ENCODE measurements at regions not wholly inside any gene's neighbourhood (a gene's known extent, or its start where the extent isn't known, plus 50 kb on each side); places are given as distances from the start of the nearest gene placed in this dataset.

- no peak for DNase-seq
- in situ Hi-C loops (cut with HindIII; ENCODE audit: low pct_ligation_motif_present, low pct_unique_long_range_greater_than_20kb, low sequenced_read_pairs) = no loop called here
Observed at GRCh38 chr20:40188319-40188718, 500.7 kb downstream of the MAFB start.

GRCh38 chr20:40186826-40187225 lies 502.2 kb downstream of the MAFB start:
- DNase-seq = no peak
- in situ Hi-C loops (cut with HindIII; ENCODE audit: low pct_ligation_motif_present, low pct_unique_long_range_greater_than_20kb, low sequenced_read_pairs) = no loop called here

DNA sequence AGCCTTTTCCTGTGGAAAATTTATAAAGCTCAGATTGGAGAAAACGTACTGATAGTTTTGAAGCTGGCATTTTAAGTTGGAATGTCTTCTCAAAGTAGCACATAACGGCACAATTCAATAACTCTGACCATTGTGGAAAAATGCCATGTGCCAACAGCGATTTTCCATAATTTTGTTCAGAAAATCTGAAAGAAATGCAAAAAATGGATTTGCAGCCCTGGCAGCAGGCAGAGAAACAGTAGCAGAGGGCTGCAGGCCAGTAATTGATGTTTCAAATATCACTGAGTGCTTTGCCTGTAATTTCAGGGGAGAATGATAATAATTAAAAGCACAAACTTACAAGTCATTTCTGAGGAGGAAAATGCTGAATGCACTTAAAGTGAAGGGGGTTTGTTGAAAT lies 507.4 kb downstream of the MAFB start:
- DNase-seq = no peak
- in situ Hi-C loops (cut with HindIII; ENCODE audit: low pct_ligation_motif_present, low pct_unique_long_range_greater_than_20kb, low sequenced_read_pairs) = no loop called here

- no peak for DNase-seq
- in situ Hi-C loops (cut with HindIII; ENCODE audit: low pct_ligation_motif_present, low pct_unique_long_range_greater_than_20kb, low sequenced_read_pairs) = no loop called here
Observed at GRCh38 chr20:40176098-40176841, 512.8 kb downstream of the MAFB start.

- in situ Hi-C loops (cut with HindIII; ENCODE audit: low pct_ligation_motif_present, low pct_unique_long_range_greater_than_20kb, low sequenced_read_pairs) = no loop called here
- DNase-seq = no peak
Observed at GRCh38 chr20:40175296-40175695, 513.7 kb downstream of the MAFB start.

- in situ Hi-C loops (cut with HindIII; ENCODE audit: low pct_ligation_motif_present, low pct_unique_long_range_greater_than_20kb, low sequenced_read_pairs) = no loop called here
- DNase-seq = no peak
Observed at GRCh38 chr20:40173872-40174271, 515.2 kb downstream of the MAFB start.

GRCh38 chr20:40168981-40169620 lies 519.9 kb downstream of the MAFB start:
- in situ Hi-C loops (cut with HindIII; ENCODE audit: low pct_ligation_motif_present, low pct_unique_long_range_greater_than_20kb, low sequenced_read_pairs) = no loop called here

GRCh38 chr20:40161391-40161790 lies 527.6 kb downstream of the MAFB start:
- no peak for DNase-seq
- in situ Hi-C loops (cut with HindIII; ENCODE audit: low pct_ligation_motif_present, low pct_unique_long_range_greater_than_20kb, low sequenced_read_pairs) = no loop called here

More at GRCh38 chr20:40168981-40169620, 519.9 kb downstream of the MAFB start:
- no peak for DNase-seq

GRCh38 chr20:40160097-40160550 lies 528.9 kb downstream of the MAFB start:
- DNase-seq = peak; percentile 51
- in situ Hi-C loops (cut with HindIII; ENCODE audit: low pct_ligation_motif_present, low pct_unique_long_range_greater_than_20kb, low sequenced_read_pairs) = no loop called here

DNA sequence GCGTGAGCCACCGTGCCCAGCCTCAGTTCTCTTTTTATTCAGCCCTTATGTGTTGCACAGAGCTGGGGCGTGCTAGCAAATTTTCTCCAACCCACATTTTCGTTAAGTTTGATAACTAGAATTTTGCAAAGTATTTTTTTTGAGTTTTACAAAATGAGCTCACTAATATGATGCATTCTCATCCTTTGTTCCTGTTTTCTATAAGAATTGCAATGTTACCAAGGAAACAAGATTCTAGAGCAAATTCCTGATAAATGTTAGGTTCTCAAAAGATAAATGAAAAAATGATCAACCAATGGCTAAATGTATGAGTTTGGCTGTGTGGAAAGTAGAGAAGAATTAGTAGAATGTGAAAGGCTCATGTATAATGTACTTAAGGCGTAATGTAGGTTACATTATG lies 529.8 kb downstream of the MAFB start:
- DNase-seq = no peak
- in situ Hi-C loops (cut with HindIII; ENCODE audit: low pct_ligation_motif_present, low pct_unique_long_range_greater_than_20kb, low sequenced_read_pairs) = no loop called here

GRCh38 chr20:40156600-40157317 lies 532.3 kb downstream of the MAFB start:
- in situ Hi-C loops (cut with HindIII; ENCODE audit: low pct_ligation_motif_present, low pct_unique_long_range_greater_than_20kb, low sequenced_read_pairs) = no loop called here
- DNase-seq = no peak

GRCh38 chr20:40154514-40154913 lies 534.5 kb downstream of the MAFB start:
- in situ Hi-C loops (cut with HindIII; ENCODE audit: low pct_ligation_motif_present, low pct_unique_long_range_greater_than_20kb, low sequenced_read_pairs) = no loop called here
- DNase-seq = no peak

DNA sequence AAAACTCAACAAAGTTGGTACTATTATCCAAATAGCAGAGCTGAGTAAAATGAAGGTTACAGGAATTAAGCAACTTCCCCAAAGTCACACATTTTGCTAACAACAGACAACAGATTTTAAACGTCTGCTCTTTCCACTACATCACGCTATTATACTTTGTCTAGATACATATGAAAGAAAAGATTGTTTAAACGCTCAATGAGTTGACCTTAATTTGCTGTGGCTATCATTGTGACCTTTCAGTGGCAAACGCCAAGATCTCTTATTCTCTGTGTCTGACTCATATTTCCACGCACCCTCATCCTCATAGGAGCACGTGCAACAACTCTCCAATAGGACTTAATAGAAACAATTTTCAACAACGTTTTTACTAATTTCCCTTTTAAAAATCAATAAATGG lies 540.1 kb downstream of the MAFB start:
- DNase-seq = no peak
- in situ Hi-C loops (cut with HindIII; ENCODE audit: low pct_ligation_motif_present, low pct_unique_long_range_greater_than_20kb, low sequenced_read_pairs) = no loop called here

DNA sequence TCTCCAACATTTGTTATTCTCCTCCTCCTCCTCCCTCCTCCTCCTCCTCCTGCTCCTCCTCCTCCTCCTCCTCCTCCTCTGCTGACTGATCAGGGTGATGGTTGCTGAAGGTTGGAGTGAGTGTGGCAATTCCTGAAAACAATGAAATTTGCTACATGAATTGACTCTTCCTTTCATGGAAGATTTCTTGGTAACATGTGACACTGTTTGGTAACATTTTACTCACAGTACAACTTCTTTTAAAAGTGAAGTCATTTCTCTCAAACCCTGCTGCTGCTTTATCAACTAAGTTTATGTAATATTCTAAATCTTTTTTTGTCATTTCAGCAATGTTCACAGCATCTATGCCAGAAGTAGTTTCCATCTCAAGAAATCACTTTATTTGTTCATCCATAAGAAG lies 543.0 kb downstream of the MAFB start:
- in situ Hi-C loops (cut with HindIII; ENCODE audit: low pct_ligation_motif_present, low pct_unique_long_range_greater_than_20kb, low sequenced_read_pairs) = no loop called here
- DNase-seq = no peak

DNA sequence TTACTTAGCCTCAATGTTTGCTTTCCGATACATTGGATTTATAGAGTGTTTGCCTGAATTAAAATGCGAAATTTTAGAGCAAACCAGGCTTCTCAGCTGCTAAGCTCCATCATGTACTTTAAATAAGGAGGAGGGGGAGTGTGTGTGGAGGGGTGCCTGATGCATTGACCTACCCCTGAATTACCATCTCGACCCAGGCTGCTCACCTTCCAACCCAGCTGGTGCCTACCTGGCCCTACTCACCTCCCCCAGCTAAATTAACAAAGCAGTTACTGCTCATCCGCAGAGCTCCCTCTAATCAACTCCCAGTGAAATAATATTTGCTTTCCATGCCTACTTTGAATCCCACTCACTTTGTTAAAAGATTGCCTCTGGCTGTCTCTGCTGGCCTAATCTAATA lies 544.5 kb downstream of the MAFB start:
- DNase-seq = no peak
- in situ Hi-C loops (cut with HindIII; ENCODE audit: low pct_ligation_motif_present, low pct_unique_long_range_greater_than_20kb, low sequenced_read_pairs) = no loop called here

DNA sequence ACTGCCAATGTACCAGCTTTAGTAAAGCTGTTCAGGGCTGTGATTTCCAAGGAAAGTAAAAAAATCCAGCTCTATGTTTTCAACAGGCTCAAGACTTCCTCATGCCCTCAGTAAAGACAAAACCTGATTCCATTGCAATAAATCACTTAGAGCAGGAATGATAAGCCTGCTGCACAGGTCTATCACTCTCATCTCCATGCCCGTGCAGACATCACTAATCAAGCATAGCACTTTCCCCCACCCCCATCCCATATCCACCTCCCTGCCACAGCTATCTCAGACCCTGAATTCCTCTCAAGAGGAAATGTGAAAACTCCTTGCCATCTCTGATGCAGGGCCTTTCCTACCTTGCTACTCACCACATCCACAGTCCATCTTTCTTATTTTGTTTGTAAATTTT lies 554.9 kb downstream of the MAFB start:
- in situ Hi-C loops (cut with HindIII; ENCODE audit: low pct_ligation_motif_present, low pct_unique_long_range_greater_than_20kb, low sequenced_read_pairs) = no loop called here
- no peak for DNase-seq

DNA sequence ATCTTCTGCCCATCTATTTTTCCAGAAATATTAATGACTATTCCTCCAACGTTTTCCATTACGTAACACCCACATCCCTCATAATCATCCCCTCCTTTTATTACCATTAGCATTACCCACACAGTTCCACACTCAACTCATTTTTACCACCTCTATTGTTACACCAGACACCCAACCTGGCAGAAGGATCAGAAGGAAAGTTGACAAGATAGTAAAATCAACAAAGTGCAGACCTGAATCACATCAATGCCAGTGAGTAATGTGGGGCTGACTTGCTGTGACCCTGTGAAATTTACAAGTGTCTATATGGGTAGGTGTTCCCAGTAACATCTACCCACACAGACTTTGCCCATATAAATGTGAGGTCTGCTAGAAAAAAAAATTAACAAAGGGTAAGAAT lies 568.2 kb downstream of the MAFB start:
- in situ Hi-C loops (cut with HindIII; ENCODE audit: low pct_ligation_motif_present, low pct_unique_long_range_greater_than_20kb, low sequenced_read_pairs) = no loop called here

GRCh38 chr20:40111282-40111681 lies 577.8 kb downstream of the MAFB start:
- in situ Hi-C loops (cut with HindIII; ENCODE audit: low pct_ligation_motif_present, low pct_unique_long_range_greater_than_20kb, low sequenced_read_pairs) = no loop called here
- no peak for DNase-seq

More for the DNA sequence above, 568.2 kb downstream of the MAFB start:
- DNase-seq = no peak

DNA sequence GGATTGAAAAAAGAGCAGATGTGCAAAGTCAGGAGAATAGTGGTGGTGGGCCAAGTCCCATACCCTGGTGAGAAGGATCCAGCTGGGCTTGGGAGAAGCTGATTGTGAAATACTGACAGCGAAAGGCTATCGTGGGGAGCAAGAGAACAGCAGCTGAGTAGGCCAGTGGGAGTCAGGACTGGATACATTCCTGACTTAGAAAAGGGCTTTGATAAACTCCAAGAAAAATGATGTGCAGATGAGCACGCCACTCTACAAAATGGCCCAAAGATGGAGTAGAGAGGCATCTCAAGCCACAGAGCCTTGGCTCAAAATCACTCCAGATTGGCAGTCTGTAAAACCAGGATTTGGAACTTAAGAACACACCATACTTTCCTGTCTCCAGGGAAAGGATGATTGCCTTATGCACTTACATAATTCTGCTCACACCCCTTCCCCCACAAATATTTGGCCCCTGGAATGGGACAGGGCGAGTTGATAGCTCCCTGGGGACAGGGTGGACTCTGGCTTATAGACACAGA lies 578.7 kb downstream of the MAFB start:
- in situ Hi-C loops (cut with HindIII; ENCODE audit: low pct_ligation_motif_present, low pct_unique_long_range_greater_than_20kb, low sequenced_read_pairs) = no loop called here
- DNase-seq = no peak
